GM23248 (cell line): ENCODE measurements at regions not wholly inside any gene's neighbourhood (a gene's known extent, or its start where the extent isn't known, plus 50 kb on each side); places are given as distances from the start of the nearest gene placed in this dataset.

Source experiments
- EZH2 ChIP-seq: fragments of 200-600 bp; sonication (generic); IDR thresholded peaks from 2 replicates; pipeline ENCODE4 v1.6.1; 2018; ENCODE audit warnings: antibody characterized with exemption, mild to moderate bottlenecking; ENCODE audit not compliant: insufficient read depth, poor library complexity, severe bottlenecking
- EZH2phosphoT487 ChIP-seq: fragments of 200-600 bp; sonication (generic); IDR thresholded peaks from 2 replicates; pipeline ENCODE4 v1.6.1; 2018; ENCODE audit warnings: antibody characterized with exemption, moderate library complexity, mild to moderate bottlenecking, low read depth; ENCODE audit not compliant: insufficient read depth

- no peak for TF ChIP-seq EZH2phosphoT487
- no peak for TF ChIP-seq EZH2
Measured at GRCh38 chr2:15780234-15780633, 160.1 kb upstream of the MYCN start.
